ENCODE measurements at regions not wholly inside any gene's neighbourhood (a gene's known extent, or its start where the extent isn't known, plus 50 kb on each side); places are given as distances from the start of the nearest gene placed in this dataset.
"Not testable (repeated sequence)": the region's sequence is repeated elsewhere in the genome, so short reads cannot be mapped to it uniquely, and the experiment has no call there.

- no peak overlapping the region for H3K4me3 ChIP-seq (replicated peaks; ENCODE audit: low read depth, low read length)
- no peak for TF ChIP-seq CTCF (IDR thresholded peaks at IDR 0.05; ENCODE audit: low read length, missing control alignments)
- no peak for DNase-seq (ENCODE audit: low read depth)
Observed at GRCh38 chr12:114838480-114838879, 154.5 kb upstream of the TBX3 start.

GRCh38 chr12:114836609-114837008 is 152.6 kb upstream of the TBX3 start:
- no peak for TF ChIP-seq CTCF (IDR thresholded peaks at IDR 0.05; ENCODE audit: low read length, missing control alignments)
- no peak overlapping the region for H3K4me3 ChIP-seq (replicated peaks; ENCODE audit: low read depth, low read length)
- no peak for DNase-seq (ENCODE audit: low read depth)

- DNase-seq (ENCODE audit: low read depth): peak; percentile 92
- TF ChIP-seq CTCF (IDR thresholded peaks at IDR 0.05; ENCODE audit: low read length, missing control alignments): no peak
- H3K4me3 ChIP-seq (replicated peaks; ENCODE audit: low read depth, low read length): no peak overlapping the region
Observed at GRCh38 chr12:114835031-114835430, 151.1 kb upstream of the TBX3 start.

- peak; percentile 66 for DNase-seq (ENCODE audit: low read depth)
- no peak for TF ChIP-seq CTCF (IDR thresholded peaks at IDR 0.05; ENCODE audit: low read length, missing control alignments)
- no peak overlapping the region for H3K4me3 ChIP-seq (replicated peaks; ENCODE audit: low read depth, low read length)
Observed at GRCh38 chr12:114834621-114835020, 150.6 kb upstream of the TBX3 start.

GRCh38 chr12:114829833-114830232 is 145.9 kb upstream of the TBX3 start:
- TF ChIP-seq CTCF (IDR thresholded peaks at IDR 0.05; ENCODE audit: low read length, missing control alignments): no peak
- no peak overlapping the region for H3K4me3 ChIP-seq (replicated peaks; ENCODE audit: low read depth, low read length)
- no peak for DNase-seq (ENCODE audit: low read depth)

- not testable (repeated sequence) for H3K4me3 ChIP-seq (replicated peaks; ENCODE audit: low read depth, low read length); DNase-seq (ENCODE audit: low read depth)
Observed at GRCh38 chr12:114829244-114829643, 145.3 kb upstream of the TBX3 start.

GRCh38 chr12:114827461-114827860 is 143.5 kb upstream of the TBX3 start:
- no peak for TF ChIP-seq CTCF (IDR thresholded peaks at IDR 0.05; ENCODE audit: low read length, missing control alignments)
- DNase-seq (ENCODE audit: low read depth): no peak
- no peak overlapping the region for H3K4me3 ChIP-seq (replicated peaks; ENCODE audit: low read depth, low read length)

- no peak for DNase-seq (ENCODE audit: low read depth)
- TF ChIP-seq CTCF (IDR thresholded peaks at IDR 0.05; ENCODE audit: low read length, missing control alignments): no peak
- no peak overlapping the region for H3K4me3 ChIP-seq (replicated peaks; ENCODE audit: low read depth, low read length)
Observed at GRCh38 chr12:114826244-114826643, 142.3 kb upstream of the TBX3 start.
